GM21381 (cell line): ENCODE measurements at regions not wholly inside any gene's neighbourhood (a gene's known extent, or its start where the extent isn't known, plus 50 kb on each side); places are given as distances from the start of the nearest gene placed in this dataset.
"Not testable (repeated sequence)": the region's sequence is repeated elsewhere in the genome, so short reads cannot be mapped to it uniquely, and the experiment has no call there.

ENCODE experiments used
- ATAC-seq: cut with Tn5 transposase; IDR thresholded peaks from one replicate; pipeline ENCODE4 v1.9.1; 2021; ENCODE audit warnings: mild to moderate bottlenecking, moderate library complexity; ENCODE audit not compliant: unreplicated experiment

DNA sequence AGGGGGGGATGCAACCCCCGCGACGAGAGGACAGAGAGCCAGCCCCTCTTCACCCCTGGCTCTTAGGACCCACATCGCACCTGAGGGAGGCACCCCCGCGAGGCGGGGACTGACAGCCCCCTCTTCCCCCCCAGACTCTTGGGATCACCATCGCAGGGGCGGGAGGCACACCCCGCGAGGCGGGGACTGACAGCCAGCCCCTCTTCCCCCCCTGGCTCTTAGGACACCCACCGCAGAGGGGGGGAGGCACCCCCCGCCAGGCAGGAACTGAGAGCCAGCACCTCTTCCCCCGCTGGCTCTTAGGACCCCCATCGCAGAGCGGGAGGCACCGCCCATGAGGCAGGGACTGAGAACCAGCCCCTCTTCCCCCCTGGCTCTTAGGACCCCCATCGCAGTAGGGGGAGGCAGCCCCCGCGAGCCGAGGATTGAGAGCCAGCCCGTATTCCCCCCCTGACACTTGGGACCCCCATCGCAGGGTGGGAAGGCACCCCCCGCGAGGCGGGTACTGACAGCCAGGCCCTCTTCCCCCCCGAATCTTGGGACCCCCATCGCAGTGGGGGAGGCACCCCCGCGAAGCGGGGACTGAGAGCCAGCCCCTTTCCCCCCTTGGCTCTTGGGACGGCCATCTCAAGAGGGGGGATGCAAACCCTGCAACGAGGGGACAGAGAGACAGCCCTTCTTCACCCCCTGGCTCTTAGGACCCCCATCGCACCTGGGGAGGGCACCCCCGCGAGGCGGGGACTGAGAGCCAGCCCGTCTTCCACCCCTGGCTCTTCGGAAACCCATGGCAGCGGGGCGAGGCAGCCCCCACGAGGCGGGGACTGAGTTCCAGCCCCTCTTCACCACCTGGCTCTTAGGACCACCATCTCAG, 2425.1 kb upstream of the PCDH20 start:
- ATAC-seq: no peak

- no peak for ATAC-seq
Measured at GRCh38 chr13:63838366-63839110, 2422.9 kb upstream of the PCDH20 start.

GRCh38 chr13:63837701-63838100, 2422.1 kb upstream of the PCDH20 start:
- ATAC-seq: not testable (repeated sequence)

GRCh38 chr13:63829609-63830008, 2414.0 kb upstream of the PCDH20 start:
- ATAC-seq: not testable (repeated sequence)

DNA sequence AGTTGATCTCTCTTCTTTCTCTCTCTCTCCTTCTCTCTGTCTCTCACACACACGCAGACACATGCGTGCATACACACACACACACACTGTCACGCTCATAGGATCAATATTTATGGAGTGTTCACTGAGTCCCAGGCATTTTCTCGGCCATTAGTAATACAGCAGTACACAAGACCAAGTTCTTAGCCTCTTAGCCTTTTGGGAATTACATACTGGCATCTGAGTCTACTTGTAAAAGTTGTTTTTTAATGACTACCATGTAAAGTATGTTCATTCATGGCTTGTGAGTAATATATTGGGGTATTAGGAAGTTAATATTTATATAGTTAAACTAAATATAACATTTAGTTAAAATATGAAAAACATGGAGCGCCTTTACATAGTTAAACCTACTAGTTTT, 2406.1 kb upstream of the PCDH20 start:
- ATAC-seq: not testable (repeated sequence)

GRCh38 chr13:63811428-63812004, 2395.9 kb upstream of the PCDH20 start:
- ATAC-seq: not testable (repeated sequence)

DNA sequence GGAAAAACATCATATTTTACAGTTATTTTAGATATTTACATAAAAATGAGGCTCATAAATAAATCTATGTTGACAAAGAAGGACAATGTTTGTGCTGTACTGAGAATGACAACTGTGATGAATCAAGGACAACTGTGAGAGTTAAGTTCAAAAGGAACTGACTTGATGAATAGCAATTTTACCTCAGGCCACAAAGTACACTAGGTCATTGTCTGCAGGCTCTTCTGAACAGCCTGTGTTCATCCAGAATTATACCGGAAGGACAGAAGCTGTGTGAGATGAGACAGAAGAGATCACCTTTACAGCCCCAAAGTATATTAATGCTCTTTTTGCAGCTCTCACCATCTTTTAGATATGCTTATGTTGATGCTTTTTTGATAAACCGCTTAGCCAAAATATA, 2375.5 kb upstream of the PCDH20 start:
- not testable (repeated sequence) for ATAC-seq

- ATAC-seq: no peak
Measured at GRCh38 chr13:63774133-63774532, 2358.5 kb upstream of the PCDH20 start.

DNA sequence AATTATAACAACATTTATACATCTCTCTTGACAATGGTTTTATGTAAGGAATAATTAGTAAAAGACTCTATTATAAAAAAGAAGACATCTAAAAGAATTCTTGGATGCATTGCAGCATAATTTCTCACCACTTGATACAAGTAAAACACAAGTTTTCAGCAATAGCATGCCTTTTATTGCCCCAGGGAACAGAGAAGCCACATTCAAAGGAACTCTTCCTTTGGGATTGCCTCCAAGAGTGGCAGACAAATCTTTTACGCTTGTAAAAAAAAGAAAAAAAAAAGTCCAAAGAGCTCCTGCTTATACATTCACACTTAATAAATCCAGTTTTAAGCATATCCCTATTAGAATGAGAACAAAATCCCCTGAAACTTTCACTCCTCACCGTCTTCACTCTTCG, 2357.8 kb upstream of the PCDH20 start:
- no peak for ATAC-seq

DNA sequence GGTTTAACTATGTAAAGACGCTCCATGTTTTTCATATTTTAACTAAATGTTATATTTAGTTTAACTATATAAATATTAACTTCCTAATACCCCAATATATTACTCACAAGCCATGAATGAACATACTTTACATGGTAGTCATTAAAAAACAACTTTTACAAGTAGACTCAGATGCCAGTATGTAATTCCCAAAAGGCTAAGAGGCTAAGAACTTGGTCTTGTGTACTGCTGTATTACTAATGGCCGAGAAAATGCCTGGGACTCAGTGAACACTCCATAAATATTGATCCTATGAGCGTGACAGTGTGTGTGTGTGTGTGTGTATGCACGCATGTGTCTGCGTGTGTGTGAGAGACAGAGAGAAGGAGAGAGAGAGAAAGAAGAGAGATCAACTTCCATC, 2342.0 kb upstream of the PCDH20 start:
- ATAC-seq: not testable (repeated sequence)

DNA sequence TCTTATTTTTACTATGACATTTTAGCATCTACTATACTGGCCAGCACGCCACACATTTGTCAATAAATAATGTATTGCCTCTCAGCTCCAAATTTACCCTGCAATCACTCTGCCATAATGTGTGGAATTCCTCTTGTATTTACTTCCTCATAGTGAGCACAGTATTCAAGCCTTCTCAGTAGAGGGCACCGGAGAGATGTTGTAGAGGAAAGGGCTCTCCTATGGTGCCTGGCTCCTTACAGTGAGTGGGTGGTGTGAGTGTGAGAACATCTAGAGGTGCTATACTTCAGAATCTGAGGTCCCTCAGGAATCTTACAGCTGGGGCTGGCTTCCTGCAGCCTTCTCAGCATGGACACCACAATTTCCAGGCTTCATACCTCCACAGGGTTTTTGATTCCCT, 2334.2 kb upstream of the PCDH20 start:
- not testable (repeated sequence) for ATAC-seq

GRCh38 chr13:63741814-63742101, 2326.1 kb upstream of the PCDH20 start:
- ATAC-seq: not testable (repeated sequence)

DNA sequence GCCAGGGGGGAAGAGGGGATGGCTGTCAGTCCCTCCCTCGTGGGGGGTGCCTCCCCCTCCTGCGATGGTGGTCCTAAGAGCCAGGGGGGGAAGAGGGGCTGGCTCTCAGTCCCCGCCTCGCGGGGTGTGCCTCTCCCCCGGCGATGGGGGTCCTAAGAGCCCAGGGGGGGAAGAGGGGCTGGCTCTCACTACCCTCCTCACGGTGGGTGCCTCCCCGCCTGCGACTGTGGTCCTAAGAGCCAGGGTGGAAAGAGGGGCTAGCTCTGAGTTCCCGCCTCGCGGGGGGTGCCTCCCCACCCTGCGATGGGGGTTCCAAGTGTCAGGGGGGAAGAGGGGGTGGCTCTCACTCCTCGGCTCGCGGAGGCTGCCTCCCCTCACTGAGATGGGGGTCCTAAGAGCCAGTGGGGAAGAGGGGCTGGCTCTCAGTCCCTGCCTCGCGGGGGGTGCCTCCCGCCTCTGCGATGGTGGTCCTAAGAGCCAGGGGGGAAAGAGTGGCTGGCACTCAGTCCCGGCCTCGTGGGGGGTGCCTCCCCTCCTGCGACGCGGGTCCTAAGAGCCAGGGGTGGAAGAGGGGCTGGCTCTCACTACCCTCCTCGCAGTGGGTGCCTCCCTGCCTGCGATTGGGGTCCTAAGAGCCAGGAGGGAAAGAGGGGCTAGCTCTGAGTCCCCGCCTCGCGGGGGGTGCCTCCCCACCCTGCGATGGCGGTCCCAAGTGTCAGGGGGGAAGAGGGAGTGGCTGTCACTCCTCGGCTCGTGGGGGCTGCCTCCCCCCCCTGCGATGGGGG, 2325.6 kb upstream of the PCDH20 start:
- no peak for ATAC-seq

GRCh38 chr13:63739112-63739735, 2323.6 kb upstream of the PCDH20 start:
- ATAC-seq: not testable (repeated sequence)

- ATAC-seq: no peak
Measured at GRCh38 chr13:63737418-63737817, 2321.8 kb upstream of the PCDH20 start.

DNA sequence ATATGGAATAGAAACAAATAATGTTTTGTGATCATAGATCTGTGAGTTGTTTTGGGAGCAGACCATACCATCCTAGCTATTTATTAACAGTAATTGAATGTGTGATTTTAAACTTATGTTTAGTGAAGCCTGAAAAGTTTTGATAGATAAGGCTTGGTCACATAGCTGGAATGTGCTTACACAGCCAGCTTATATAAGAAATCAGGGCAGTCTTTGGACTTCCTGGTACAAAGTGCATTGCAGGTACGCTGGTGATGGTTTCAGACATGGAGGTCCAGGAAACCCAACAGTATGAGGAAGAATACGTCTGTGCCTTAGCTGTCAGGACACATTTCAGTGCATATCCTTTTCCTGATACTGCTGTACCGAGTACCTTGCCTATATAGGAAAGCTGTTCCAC, 2316.2 kb upstream of the PCDH20 start:
- ATAC-seq: no peak

GRCh38 chr13:63712159-63712558, 2296.5 kb upstream of the PCDH20 start:
- not testable (repeated sequence) for ATAC-seq

DNA sequence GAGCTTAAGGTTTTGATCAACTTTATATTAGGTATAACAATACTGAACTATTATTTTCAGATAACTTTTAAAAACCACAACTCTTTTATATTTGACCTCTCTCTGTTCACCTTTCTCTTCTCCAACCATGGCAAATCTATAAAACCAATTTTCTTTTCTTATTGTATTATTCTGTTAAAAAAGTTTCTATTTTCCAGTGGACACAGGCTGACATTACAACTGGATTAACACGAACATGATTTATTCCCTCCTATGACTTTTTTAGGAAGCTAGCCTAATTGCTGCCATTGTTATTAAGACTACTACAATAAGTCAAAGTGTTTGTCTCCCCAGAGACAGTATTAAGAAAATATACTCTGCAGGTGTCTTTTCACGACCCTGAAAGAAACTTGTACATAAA, 2291.1 kb upstream of the PCDH20 start:
- ATAC-seq: no peak

- no peak for ATAC-seq
Measured at GRCh38 chr13:63704521-63704920, 2288.9 kb upstream of the PCDH20 start.

DNA sequence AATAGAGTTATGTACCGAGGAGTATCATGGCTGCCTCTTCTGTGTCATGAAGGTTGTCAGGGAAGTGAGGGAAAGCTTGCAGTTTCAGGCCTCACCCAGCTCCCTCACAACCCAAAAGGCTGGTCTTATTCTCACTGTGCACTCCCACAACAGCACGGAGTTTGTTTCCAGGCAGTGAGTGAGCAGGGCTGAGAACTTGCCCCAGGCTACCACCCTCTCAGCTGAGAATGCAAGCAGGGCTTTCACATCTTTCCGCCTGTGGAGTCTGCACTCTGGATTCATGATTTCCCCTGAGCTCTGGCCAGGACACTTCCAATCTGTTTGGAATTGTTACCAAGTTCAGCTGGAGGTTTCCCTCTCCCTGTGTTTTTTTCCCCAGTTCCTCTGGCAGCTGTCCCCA, 2284.7 kb upstream of the PCDH20 start:
- ATAC-seq: no peak

- no peak for ATAC-seq
Measured at GRCh38 chr13:63699948-63700347, 2284.3 kb upstream of the PCDH20 start.
